Ishikawa (cell line): ENCODE measurements at regions not wholly inside any gene's neighbourhood (a gene's known extent, or its start where the extent isn't known, plus 50 kb on each side); places are given as distances from the start of the nearest gene placed in this dataset.

Experiments
- CEBPB ChIP-seq: IDR thresholded peaks from 2 replicates; pipeline ENCODE4 v1.6.1; 2012
- CREB1 ChIP-seq: IDR thresholded peaks from 2 replicates; pipeline ENCODE4 v1.6.1; 2012; ENCODE audit warnings: low read depth
- EGR1 ChIP-seq: IDR thresholded peaks from 2 replicates; pipeline ENCODE4 v1.6.1; 2012
- EP300 ChIP-seq: IDR thresholded peaks from 2 replicates; pipeline ENCODE4 v1.6.1; 2012; ENCODE audit warnings: borderline replicate concordance
- FOXM1 ChIP-seq: IDR thresholded peaks from 2 replicates; pipeline ENCODE4 v1.6.1; 2012; ENCODE audit warnings: low read depth, borderline replicate concordance
- NFIC ChIP-seq: IDR thresholded peaks from 2 replicates; pipeline ENCODE4 v1.6.1; 2012
- RAD21 ChIP-seq: IDR thresholded peaks from 2 replicates; pipeline ENCODE4 v1.6.1; 2012; ENCODE audit warnings: low read depth
- TAF1 ChIP-seq: IDR thresholded peaks from 2 replicates; pipeline ENCODE4 v1.6.1; 2012; ENCODE audit warnings: low read depth, mild to moderate bottlenecking
- TCF12 ChIP-seq: IDR thresholded peaks from 2 replicates; pipeline ENCODE4 v1.6.1; 2012; ENCODE audit warnings: low read depth
- TEAD4 ChIP-seq: IDR thresholded peaks from 2 replicates; pipeline ENCODE4 v1.6.1; 2012
- YY1 ChIP-seq: IDR thresholded peaks from 2 replicates; pipeline ENCODE4 v1.6.1; 2012; ENCODE audit warnings: low read depth
- ZBTB7A ChIP-seq: IDR thresholded peaks from 2 replicates; pipeline ENCODE4 v1.6.1; 2012; ENCODE audit warnings: low read depth
- TF ChIP-seq, protein P1 (sequence below): IDR thresholded peaks from 2 replicates; pipeline ENCODE4 v1.6.1; 2012
- TF ChIP-seq, protein P2 (sequence below): IDR thresholded peaks from 2 replicates; pipeline ENCODE4 v1.6.1; 2012
- TF ChIP-seq, protein P3 (sequence below): IDR thresholded peaks from 2 replicates; pipeline ENCODE4 v1.6.1; 2012; ENCODE audit warnings: low read depth, mild to moderate bottlenecking

DNA sequence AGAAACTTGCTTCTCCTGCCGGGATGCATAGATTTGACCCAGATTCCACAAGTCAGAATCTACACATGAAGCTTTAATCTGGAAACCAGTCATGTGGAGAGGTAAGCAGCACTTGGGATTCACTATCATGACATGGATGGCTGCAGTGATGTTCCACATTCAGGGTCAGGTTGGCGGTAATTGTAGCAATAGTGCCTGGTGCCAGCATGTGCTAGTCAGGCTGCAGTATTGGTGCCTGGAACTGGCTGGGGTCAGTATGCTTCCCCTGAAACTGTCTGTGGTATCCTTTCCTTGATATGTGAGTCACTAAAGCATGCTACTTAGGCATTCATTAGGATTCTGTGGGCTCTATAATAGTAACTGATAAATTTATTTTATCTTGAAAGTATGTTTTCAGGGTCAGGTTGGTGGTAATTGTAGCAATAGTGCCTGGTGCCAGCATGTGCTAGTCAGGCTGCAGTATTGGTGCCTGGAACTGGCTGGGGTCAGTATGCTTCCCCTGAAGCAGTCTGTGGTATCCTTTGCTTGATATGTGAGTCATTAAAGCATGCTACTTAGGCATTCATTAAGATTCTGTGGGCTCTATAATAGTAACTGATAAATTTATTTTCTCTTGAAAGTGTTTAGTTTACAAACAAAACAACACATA lies 1439.2 kb downstream of the ZPLD1 start:
- no peak for TF ChIP-seq CEBPB
- TF ChIP-seq TEAD4 = no peak
- no peak for TF ChIP-seq TAF1
- no peak for TF ChIP-seq FOXM1
- TF ChIP-seq, protein P1, sequence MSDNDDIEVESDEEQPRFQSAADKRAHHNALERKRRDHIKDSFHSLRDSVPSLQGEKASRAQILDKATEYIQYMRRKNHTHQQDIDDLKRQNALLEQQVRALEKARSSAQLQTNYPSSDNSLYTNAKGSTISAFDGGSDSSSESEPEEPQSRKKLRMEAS = no peak
- TF ChIP-seq NFIC = no peak
- TF ChIP-seq ZBTB7A = no peak
- TF ChIP-seq, protein P2, sequence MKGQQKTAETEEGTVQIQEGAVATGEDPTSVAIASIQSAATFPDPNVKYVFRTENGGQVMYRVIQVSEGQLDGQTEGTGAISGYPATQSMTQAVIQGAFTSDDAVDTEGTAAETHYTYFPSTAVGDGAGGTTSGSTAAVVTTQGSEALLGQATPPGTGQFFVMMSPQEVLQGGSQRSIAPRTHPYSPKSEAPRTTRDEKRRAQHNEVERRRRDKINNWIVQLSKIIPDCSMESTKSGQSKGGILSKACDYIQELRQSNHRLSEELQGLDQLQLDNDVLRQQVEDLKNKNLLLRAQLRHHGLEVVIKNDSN = no peak
- no peak for TF ChIP-seq EGR1
- TF ChIP-seq RAD21 = no peak

DNA sequence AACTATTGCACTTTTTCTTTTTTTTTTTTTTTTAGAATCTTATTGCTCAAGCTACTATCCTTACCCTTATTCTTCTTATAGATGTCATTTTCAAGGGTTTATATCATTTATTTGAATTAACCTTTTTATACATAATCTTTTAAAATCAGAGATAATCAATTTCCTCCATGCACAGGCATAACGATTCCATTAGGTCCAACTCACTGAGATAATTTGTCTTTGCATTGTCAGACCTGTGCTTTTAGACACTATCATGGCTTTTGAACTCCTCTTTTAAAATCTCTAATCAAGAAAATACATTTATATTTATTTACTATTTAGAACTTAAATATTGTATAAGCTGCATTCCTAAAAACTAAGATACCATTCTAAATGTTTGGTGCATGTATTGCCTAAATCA lies 1454.9 kb downstream of the ZPLD1 start:
- TF ChIP-seq NFIC (no peak), RAD21 (no peak)

DNA sequence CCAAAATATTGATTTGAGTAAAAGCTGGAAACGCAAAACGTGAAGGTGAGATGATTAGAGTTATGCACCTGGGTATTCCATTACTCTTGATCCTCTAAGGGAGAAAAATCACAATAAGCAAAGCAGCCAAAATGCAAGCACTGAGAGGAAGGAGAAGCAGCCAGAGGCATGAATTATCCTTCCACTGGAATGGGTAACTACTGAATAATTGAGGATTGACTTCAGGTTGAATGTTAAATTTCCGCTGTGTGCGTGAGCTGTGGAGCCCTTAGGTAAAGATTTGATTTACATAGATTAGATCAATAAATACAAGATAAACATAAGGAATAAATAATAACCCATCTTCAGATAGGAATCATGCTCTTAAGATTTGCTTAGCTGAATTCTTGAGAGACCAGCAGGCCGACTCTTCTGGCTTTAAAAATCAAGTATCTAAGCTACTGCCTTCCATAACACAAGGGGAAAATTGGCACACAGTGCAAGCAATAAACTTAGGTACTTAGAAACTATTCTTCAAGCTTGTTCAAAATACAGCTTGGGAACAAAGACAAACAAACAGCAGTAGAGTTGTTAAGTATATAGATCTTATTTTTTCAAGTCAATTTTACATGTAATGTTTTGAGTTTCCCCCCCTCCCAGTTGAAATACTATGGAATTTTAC lies 1459.5 kb downstream of the ZPLD1 start:
- TF ChIP-seq, protein P1 = no peak
- TF ChIP-seq EGR1 (no peak), RAD21 (no peak)

DNA sequence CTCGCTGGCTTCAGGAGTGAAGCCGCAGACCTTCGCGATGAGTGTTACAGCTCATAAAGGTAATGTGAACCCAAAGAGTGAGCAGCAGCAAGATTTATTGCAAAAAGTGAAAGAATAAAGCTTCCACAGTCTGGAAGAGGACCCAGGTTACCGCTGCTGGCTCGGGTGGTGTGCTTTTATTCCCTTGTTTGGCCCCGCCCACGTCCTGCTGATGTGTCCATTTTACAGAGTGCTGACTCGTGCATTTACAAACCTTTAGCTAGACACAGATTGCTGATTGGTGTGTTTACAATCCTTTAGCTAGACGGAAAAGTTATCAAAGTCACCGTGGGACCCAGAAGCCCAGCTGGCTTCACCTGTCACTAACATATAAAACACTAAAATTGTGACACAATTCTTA lies 1464.5 kb downstream of the ZPLD1 start:
- no peak for TF ChIP-seq TAF1
- no peak for TF ChIP-seq CREB1

DNA sequence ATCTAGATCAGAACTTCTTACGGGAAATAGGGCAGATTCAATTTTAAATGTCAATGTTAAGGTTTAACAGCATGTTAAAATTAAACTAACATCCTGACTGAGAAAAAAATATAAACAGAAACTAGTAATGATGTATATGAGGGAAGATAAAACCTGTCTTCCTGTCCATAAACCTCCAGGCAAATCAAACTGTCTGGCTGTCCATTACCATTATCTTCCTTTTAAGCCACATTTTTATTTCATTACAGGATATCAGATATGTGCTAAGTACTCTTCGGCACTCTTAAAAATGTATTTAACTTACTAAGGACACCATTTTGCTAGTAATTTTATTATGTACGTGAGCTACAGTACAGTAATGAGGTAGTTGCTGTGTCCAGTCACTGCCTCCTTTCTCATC lies 1461.7 kb upstream of the ALCAM start:
- no peak for TF ChIP-seq CREB1
- TF ChIP-seq, protein P1 = no peak
- no peak for TF ChIP-seq RAD21
- no peak for TF ChIP-seq TEAD4
- no peak for TF ChIP-seq EGR1
- TF ChIP-seq YY1 = no peak
- TF ChIP-seq ZBTB7A = no peak
- no peak for TF ChIP-seq TAF1
- TF ChIP-seq, protein P3, sequence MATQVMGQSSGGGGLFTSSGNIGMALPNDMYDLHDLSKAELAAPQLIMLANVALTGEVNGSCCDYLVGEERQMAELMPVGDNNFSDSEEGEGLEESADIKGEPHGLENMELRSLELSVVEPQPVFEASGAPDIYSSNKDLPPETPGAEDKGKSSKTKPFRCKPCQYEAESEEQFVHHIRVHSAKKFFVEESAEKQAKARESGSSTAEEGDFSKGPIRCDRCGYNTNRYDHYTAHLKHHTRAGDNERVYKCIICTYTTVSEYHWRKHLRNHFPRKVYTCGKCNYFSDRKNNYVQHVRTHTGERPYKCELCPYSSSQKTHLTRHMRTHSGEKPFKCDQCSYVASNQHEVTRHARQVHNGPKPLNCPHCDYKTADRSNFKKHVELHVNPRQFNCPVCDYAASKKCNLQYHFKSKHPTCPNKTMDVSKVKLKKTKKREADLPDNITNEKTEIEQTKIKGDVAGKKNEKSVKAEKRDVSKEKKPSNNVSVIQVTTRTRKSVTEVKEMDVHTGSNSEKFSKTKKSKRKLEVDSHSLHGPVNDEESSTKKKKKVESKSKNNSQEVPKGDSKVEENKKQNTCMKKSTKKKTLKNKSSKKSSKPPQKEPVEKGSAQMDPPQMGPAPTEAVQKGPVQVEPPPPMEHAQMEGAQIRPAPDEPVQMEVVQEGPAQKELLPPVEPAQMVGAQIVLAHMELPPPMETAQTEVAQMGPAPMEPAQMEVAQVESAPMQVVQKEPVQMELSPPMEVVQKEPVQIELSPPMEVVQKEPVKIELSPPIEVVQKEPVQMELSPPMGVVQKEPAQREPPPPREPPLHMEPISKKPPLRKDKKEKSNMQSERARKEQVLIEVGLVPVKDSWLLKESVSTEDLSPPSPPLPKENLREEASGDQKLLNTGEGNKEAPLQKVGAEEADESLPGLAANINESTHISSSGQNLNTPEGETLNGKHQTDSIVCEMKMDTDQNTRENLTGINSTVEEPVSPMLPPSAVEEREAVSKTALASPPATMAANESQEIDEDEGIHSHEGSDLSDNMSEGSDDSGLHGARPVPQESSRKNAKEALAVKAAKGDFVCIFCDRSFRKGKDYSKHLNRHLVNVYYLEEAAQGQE = no peak
- TF ChIP-seq, protein P2 = no peak
- TF ChIP-seq NFIC = no peak
- no peak for TF ChIP-seq CEBPB
- no peak for TF ChIP-seq FOXM1
- TF ChIP-seq TCF12 = no peak

DNA sequence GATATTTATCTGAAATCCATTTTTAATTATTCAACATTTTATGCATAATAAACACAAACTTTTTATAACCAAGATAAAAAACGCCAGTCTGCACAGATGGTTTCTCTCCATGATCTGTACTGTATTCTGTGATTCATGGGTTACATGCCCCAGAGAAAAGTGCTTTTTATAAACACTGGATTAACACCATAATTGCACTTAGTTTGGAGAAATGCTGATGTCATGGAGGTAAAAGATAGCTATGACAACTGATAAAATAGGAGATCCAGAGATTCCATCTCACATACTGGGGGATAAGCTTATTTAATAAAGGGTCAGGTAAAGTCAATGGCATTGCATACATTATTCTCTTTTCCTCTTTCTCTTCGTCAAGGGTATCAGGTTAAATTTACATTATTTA lies 1460.4 kb upstream of the ALCAM start:
- TF ChIP-seq, protein P3 = no peak
- TF ChIP-seq EP300 (no peak), CREB1 (no peak), YY1 (no peak), TCF12 (no peak), RAD21 (no peak), FOXM1 (no peak), TEAD4 (no peak), EGR1 (no peak)
- TF ChIP-seq, protein P1 = no peak
